PFSK-1 (cell line): ENCODE measurements at regions not wholly inside any gene's neighbourhood (a gene's known extent, or its start where the extent isn't known, plus 50 kb on each side); places are given as distances from the start of the nearest gene placed in this dataset.

Source experiments
- POLR2AphosphoS5 ChIP-seq: IDR thresholded peaks from 2 replicates; pipeline ENCODE4 v1.6.1; 2012; ENCODE audit warnings: low read depth, mild to moderate bottlenecking, control low read depth, low read length, moderate library complexity
- REST ChIP-seq, 2 experiments: IDR thresholded peaks; 2 replicates each; pipeline versions ENCODE4 v1.6.1 to v1.8.0; 2011 to 2012; ENCODE audit warnings: low read depth in 2 of 2, low read length in 2 of 2, control low read depth in 1 of 2, inconsistent platforms in 1 of 2, mild to moderate bottlenecking in 1 of 2, moderate library complexity in 1 of 2; ENCODE audit not compliant: insufficient read depth in 1 of 2
- SIN3A ChIP-seq: IDR thresholded peaks from 2 replicates; pipeline ENCODE4 v1.6.1; 2012; ENCODE audit warnings: mild to moderate bottlenecking, low read length, moderate library complexity, borderline replicate concordance; ENCODE audit not compliant: insufficient read depth
- TAF1 ChIP-seq: IDR thresholded peaks from 2 replicates; pipeline ENCODE4 v1.6.1; 2012; ENCODE audit warnings: low read length, control low read depth, borderline replicate concordance; ENCODE audit not compliant: insufficient read depth

GRCh38 chr16:13630374-13630773 lies 289.6 kb upstream of the ERCC4 start:
- TF ChIP-seq POLR2AphosphoS5 (no peak), SIN3A (no peak), REST (IDR thresholded peaks at IDR 0.05; ENCODE audit: insufficient read depth in 1 of 2, low read depth in 2 of 2, low read length in 2 of 2) (no peak), TAF1 (no peak)
